ENCODE measurements at regions not wholly inside any gene's neighbourhood (a gene's known extent, or its start where the extent isn't known, plus 50 kb on each side); places are given as distances from the start of the nearest gene placed in this dataset.

DNA sequence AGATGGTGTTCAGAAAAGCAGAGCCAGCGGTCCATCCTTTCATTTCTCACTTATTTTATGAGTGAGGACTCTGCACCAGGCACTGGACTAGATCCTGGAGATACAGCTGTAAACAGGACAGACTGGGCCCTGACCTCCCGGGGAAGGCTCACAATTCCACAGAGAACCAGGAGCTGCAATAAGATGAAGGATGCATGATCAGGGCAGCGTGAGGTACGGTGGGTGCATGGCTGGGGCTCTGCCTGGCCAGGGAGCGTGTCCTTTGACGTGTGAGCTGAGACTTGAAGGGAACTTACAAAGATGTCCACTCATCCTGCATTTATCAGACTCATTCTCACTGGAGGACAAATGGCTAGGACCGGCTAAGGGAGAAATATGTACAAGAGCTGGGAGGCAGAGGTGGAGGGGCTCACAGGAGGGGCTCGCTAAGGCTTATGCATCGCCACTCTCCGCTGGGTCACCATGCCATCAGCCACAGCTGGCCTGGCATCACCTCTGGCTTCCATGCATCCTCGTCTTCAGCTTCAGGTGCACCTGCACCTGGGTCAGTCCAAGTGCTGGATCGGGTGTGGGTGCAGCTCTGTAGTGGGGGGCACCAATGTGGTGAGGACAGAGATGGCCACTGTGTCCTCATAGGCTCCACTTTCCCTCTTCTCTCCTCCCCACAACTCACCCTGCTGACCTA lies 213.9 kb downstream of the TOMM20 start:
- TF ChIP-seq, protein P1, sequence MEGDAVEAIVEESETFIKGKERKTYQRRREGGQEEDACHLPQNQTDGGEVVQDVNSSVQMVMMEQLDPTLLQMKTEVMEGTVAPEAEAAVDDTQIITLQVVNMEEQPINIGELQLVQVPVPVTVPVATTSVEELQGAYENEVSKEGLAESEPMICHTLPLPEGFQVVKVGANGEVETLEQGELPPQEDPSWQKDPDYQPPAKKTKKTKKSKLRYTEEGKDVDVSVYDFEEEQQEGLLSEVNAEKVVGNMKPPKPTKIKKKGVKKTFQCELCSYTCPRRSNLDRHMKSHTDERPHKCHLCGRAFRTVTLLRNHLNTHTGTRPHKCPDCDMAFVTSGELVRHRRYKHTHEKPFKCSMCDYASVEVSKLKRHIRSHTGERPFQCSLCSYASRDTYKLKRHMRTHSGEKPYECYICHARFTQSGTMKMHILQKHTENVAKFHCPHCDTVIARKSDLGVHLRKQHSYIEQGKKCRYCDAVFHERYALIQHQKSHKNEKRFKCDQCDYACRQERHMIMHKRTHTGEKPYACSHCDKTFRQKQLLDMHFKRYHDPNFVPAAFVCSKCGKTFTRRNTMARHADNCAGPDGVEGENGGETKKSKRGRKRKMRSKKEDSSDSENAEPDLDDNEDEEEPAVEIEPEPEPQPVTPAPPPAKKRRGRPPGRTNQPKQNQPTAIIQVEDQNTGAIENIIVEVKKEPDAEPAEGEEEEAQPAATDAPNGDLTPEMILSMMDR (IDR thresholded peaks at IDR 0.05; ENCODE audit: insufficient read depth, low read length) = no peak
- no peak for TF ChIP-seq POLR2AphosphoS5 (IDR thresholded peaks at IDR 0.05; ENCODE audit: low read depth)

All from HL-60 (cell line).